ENCODE measurements at regions not wholly inside any gene's neighbourhood (a gene's known extent, or its start where the extent isn't known, plus 50 kb on each side); places are given as distances from the start of the nearest gene placed in this dataset.
"Not testable (repeated sequence)": the region's sequence is repeated elsewhere in the genome, so short reads cannot be mapped to it uniquely, and the experiment has no call there.

DNA sequence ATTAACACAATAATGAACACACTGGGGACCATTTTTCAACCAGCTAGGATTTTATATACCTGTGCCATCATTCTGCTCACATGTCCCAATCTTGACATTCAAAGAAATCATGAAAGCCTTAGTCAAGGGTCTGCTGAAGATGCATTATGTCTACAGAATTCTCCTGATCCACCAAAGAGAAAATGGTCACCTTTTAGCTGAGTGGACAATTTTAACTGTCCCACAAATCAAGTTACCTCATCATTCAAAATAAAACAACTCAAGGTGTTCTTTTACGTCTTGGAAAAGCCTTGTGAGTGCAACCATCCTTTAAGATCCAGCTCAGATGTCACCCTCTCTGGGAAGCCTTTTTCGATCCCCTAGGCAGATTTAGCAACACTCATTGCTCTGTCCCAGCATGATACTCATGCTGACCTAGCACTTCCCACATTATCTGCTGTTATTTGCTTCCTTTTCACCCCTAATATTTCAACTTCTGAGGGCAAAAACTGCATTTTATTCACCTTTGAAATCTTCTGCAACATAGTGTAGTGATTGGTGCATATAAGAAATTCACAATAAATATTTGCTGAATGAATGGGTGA, 80.1 kb downstream of the LMO4 start:
- ATAC-seq (ENCODE audit: low read depth in 2 of 2) = no peak
- no peaks in the 10 kb centered on the region for H3K36me3 ChIP-seq (ENCODE audit: control insufficient read depth, insufficient read depth, low read length)
- H3K36me3 Mint-ChIP-seq = no peaks in the 10 kb centered on the region
- no peak overlapping the region for H3K27ac Mint-ChIP-seq
- peaks cover 0 to 5% (median 0%) of the 10 kb centered on the region in 7 donors for H3K9me3 Mint-ChIP-seq
- no peaks in the 10 kb centered on the region for H3K4me1 ChIP-seq (ENCODE audit: control insufficient read depth, insufficient read depth, low read length, poor library complexity, severe bottlenecking)
- no peak overlapping the region for H3K4me3 Mint-ChIP-seq
- no peak overlapping the region for H3K4me3 ChIP-seq (ENCODE audit: low read depth, low read length)
- H3K27ac ChIP-seq (ENCODE audit: insufficient read depth, low read length, poor library complexity, severe bottlenecking) = no peak overlapping the region
- H3K27me3 Mint-ChIP-seq = no peaks in the 10 kb centered on the region
- no peaks in the 10 kb centered on the region for H3K9me3 ChIP-seq (ENCODE audit: control insufficient read depth in 2 of 2, low read length in 2 of 2)
- DNase-seq = no peak
- H3K27me3 ChIP-seq (ENCODE audit: control insufficient read depth, insufficient read depth, low read length) = no peaks in the 10 kb centered on the region
- H3K4me1 Mint-ChIP-seq = peaks cover 2 to 8% (median 6%) of the 10 kb centered on the region in 4 donors

DNA sequence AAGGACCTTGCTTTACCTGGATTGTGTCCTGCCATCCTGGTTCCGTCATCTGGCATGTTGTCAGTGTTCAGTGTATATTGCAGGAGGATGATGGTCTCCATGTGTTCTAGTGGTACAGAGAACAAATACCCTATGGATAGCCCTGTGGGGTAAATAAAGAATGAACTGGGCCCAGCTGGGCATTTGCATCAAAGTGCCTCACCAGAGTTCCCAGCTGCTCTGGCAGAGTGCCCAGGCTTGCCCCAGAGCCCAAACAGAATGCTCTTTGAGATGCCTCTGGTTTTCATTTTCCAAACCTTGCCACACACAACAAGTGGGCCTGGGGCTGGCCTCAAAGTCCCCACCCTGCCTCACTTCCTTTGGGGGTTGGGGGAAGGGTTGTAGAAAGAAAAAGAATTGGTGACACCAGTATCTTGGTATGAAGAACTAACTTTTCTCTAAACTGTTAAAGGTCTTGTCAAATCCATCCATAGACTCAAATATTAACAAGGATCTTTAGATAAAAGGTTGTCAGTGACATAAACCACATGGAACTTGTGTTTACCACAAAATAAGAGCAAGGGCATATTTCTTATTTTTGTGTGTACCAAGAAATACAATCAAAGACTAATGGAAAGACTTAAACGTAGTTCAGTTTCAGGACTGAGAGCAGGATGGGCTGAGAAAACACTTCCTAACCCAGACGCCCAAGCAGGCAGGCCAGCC, 82.2 kb downstream of the LMO4 start:
- no peaks in the 10 kb centered on the region for H3K4me1 ChIP-seq (ENCODE audit: control insufficient read depth, insufficient read depth, low read length, poor library complexity, severe bottlenecking)
- no peak overlapping the region for H3K4me3 ChIP-seq (ENCODE audit: low read depth, low read length)
- no peaks in the 10 kb centered on the region for H3K36me3 Mint-ChIP-seq
- H3K27ac Mint-ChIP-seq = no peak overlapping the region
- DNase-seq = no peak
- H3K4me1 Mint-ChIP-seq = no peaks in the 10 kb centered on the region
- H3K9me3 ChIP-seq (ENCODE audit: control insufficient read depth in 2 of 2, low read length in 2 of 2) = no peaks in the 10 kb centered on the region
- ATAC-seq (ENCODE audit: low read depth in 2 of 2) = no peak
- H3K27me3 Mint-ChIP-seq = no peaks in the 10 kb centered on the region
- H3K4me3 Mint-ChIP-seq = no peak overlapping the region
- H3K9me3 Mint-ChIP-seq = peaks cover 0 to 3% (median 0%) of the 10 kb centered on the region in 7 donors
- no peak overlapping the region for H3K27ac ChIP-seq (ENCODE audit: insufficient read depth, low read length, poor library complexity, severe bottlenecking)
- no peaks in the 10 kb centered on the region for H3K27me3 ChIP-seq (ENCODE audit: control insufficient read depth, insufficient read depth, low read length)
- H3K36me3 ChIP-seq (ENCODE audit: control insufficient read depth, insufficient read depth, low read length) = no peaks in the 10 kb centered on the region

DNA sequence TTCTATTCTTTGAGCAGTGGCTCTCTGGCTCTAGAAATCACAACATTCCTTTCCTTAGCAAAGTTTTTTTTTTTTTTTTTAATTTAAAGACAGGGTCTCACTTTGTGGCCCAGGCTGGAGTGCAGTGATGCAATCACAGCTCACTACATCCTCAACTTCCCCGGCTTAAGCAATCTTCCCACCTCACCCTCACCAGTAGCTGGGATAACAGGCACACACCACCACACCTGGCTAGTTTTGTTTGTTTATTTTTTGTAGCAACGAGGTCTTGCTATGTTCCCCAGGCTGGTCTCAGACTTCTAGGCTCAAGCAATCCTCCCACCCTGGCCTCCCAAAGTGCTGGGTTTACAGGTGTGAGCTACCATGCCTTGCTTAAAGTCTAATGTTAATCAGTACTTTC, 85.2 kb downstream of the LMO4 start:
- not testable (repeated sequence) for H3K36me3 Mint-ChIP-seq; H3K36me3 ChIP-seq (ENCODE audit: control insufficient read depth, insufficient read depth, low read length); H3K4me1 ChIP-seq (ENCODE audit: control insufficient read depth, insufficient read depth, low read length, poor library complexity, severe bottlenecking); ATAC-seq (ENCODE audit: low read depth in 2 of 2); H3K27ac ChIP-seq (ENCODE audit: insufficient read depth, low read length, poor library complexity, severe bottlenecking); H3K27ac Mint-ChIP-seq; H3K9me3 Mint-ChIP-seq; H3K4me1 Mint-ChIP-seq; H3K9me3 ChIP-seq (ENCODE audit: control insufficient read depth in 2 of 2, low read length in 2 of 2); DNase-seq; H3K4me3 ChIP-seq (ENCODE audit: low read depth, low read length); H3K27me3 Mint-ChIP-seq; H3K4me3 Mint-ChIP-seq; H3K27me3 ChIP-seq (ENCODE audit: control insufficient read depth, insufficient read depth, low read length)

DNA sequence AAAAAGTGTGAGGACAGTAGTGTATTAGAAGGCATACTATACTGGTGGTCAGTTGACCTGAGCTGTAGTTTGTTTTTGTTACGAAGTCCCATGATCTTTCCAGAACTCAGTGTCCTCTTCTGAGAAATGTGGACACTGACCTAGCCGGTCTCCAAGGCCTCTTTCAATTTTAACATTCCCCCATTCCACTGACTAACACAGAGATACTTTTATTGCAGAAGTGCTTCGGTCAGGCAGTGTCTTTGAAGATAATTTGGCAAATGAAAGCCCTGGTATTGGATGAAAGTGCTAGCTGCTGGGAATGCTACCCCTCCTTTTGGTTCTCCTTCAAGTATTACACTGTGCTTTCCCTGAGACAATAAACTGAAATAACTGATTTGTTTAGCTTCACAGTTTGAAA, 89.4 kb downstream of the LMO4 start:
- Mint-ChIP-seq H3K9me3 (peaks cover 0 to 6% (median 2%) of the 10 kb centered on the region in 7 donors), H3K27ac (no peak overlapping the region), H3K4me1 (no peaks in the 10 kb centered on the region), H3K4me3 (no peak overlapping the region), H3K36me3 (no peaks in the 10 kb centered on the region), H3K27me3 (no peaks in the 10 kb centered on the region)
- no peaks in the 10 kb centered on the region for H3K4me1 ChIP-seq (ENCODE audit: control insufficient read depth, insufficient read depth, low read length, poor library complexity, severe bottlenecking)
- no peaks in the 10 kb centered on the region for H3K27me3 ChIP-seq (ENCODE audit: control insufficient read depth, insufficient read depth, low read length)
- no peak overlapping the region for H3K4me3 ChIP-seq (ENCODE audit: low read depth, low read length)
- ATAC-seq (ENCODE audit: low read depth in 2 of 2) (no peak), DNase-seq (no peak)
- no peak overlapping the region for H3K27ac ChIP-seq (ENCODE audit: insufficient read depth, low read length, poor library complexity, severe bottlenecking)
- H3K36me3 ChIP-seq (ENCODE audit: control insufficient read depth, insufficient read depth, low read length) = no peaks in the 10 kb centered on the region
- H3K9me3 ChIP-seq (ENCODE audit: control insufficient read depth in 2 of 2, low read length in 2 of 2) = no peaks in the 10 kb centered on the region

DNA sequence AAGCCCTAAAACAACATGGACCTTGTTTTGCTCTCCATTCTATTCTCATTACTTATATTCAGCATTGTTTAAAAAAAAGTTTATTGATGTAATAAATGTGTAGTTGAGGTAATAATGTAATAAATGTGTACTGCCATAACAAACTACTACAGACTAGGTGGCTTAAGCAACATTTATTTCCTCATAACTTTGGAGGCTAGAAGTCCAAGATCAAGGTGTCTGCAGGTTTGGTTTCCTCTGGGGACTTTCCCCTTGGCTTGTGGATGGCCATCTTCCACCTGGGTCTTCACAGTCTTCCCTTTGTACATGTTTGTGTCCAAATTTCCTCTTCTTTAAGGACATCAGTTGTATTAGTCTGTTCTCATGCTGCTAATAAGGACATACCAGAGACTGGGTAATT, 93.1 kb downstream of the LMO4 start:
- no peak overlapping the region for H3K4me3 Mint-ChIP-seq
- no peaks in the 10 kb centered on the region for H3K27me3 Mint-ChIP-seq
- H3K36me3 Mint-ChIP-seq = no peaks in the 10 kb centered on the region
- H3K27ac ChIP-seq (ENCODE audit: insufficient read depth, low read length, poor library complexity, severe bottlenecking) = no peak overlapping the region
- peaks cover 0 to 6% (median 2%) of the 10 kb centered on the region in 7 donors for H3K9me3 Mint-ChIP-seq
- DNase-seq (no peak), ATAC-seq (ENCODE audit: low read depth in 2 of 2) (no peak)
- no peaks in the 10 kb centered on the region for H3K9me3 ChIP-seq (ENCODE audit: control insufficient read depth in 2 of 2, low read length in 2 of 2)
- no peak overlapping the region for H3K27ac Mint-ChIP-seq
- H3K4me1 Mint-ChIP-seq = no peaks in the 10 kb centered on the region
- H3K4me1 ChIP-seq (ENCODE audit: control insufficient read depth, insufficient read depth, low read length, poor library complexity, severe bottlenecking) = no peaks in the 10 kb centered on the region
- no peaks in the 10 kb centered on the region for H3K27me3 ChIP-seq (ENCODE audit: control insufficient read depth, insufficient read depth, low read length)
- no peaks in the 10 kb centered on the region for H3K36me3 ChIP-seq (ENCODE audit: control insufficient read depth, insufficient read depth, low read length)
- H3K4me3 ChIP-seq (ENCODE audit: low read depth, low read length) = no peak overlapping the region

DNA sequence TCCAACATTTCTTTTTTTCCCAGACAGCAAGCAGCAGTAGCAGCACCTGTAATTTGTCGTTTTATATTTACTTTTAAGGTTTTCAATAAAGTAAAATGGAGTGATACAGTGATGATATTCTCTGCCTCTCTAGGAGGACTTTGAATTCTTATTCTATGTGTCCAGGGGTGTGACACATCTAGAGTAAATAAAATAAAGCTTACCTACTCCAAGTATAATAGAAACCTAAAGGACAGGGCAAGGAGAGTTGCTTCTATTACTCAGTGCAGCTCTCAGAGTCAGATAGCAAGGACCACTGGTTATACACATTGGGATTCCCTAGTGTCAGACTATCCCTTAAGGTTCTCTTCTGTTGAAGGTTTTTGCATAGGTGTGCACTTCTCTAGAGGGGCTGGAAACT, 95.9 kb downstream of the LMO4 start:
- H3K9me3 Mint-ChIP-seq = peaks cover 0 to 6% (median 2%) of the 10 kb centered on the region in 7 donors
- no peaks in the 10 kb centered on the region for H3K27me3 Mint-ChIP-seq
- no peaks in the 10 kb centered on the region for H3K36me3 Mint-ChIP-seq
- H3K4me1 Mint-ChIP-seq = no peaks in the 10 kb centered on the region
- Histone ChIP-seq H3K4me3 (ENCODE audit: low read depth, low read length) (no peak overlapping the region), H3K4me1 (ENCODE audit: control insufficient read depth, insufficient read depth, low read length, poor library complexity, severe bottlenecking) (no peaks in the 10 kb centered on the region), H3K27ac (ENCODE audit: insufficient read depth, low read length, poor library complexity, severe bottlenecking) (no peak overlapping the region), H3K36me3 (ENCODE audit: control insufficient read depth, insufficient read depth, low read length) (no peaks in the 10 kb centered on the region), H3K27me3 (ENCODE audit: control insufficient read depth, insufficient read depth, low read length) (no peaks in the 10 kb centered on the region), H3K9me3 (ENCODE audit: control insufficient read depth in 2 of 2, low read length in 2 of 2) (no peaks in the 10 kb centered on the region)
- ATAC-seq (ENCODE audit: low read depth in 2 of 2) (no peak), DNase-seq (no peak)
- no peak overlapping the region for H3K27ac Mint-ChIP-seq
- H3K4me3 Mint-ChIP-seq = no peak overlapping the region

DNA sequence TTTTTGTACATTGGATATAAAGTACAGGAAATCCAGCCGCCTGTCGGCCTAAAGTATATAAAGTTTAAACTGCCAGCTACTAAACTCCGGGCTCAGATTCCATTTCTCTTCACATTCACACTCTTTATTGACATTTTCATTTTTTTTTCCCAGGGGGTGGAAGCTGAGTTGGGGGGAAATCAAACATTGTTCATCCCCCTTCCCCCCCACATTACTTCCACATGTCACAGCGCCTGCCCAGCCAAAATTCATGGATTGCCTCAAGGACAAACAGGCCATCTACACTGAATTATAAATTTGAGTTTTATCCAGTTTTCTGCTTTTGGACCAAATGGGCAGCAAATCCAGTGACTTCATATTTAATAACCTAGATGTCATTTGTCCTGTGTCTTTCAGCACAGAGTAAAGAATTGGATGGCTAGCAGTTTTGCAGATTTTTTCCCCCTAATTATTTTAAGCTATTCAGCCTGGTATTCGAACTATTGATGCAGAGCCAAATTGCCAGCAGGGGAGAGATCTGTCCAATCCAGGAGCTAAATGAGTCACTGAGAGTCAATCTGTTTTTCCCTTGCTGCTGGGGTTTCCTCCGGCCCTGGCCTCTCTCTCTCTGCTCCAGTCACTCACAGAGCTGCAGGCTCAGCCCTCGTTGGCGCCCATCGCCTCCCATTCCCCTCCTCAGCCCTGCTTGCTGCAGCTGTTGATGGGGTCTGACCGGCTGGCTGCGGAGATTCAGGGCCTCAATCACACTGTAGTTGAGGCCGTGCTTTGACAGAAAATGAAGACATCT, 98.0 kb downstream of the LMO4 start:
- no peak overlapping the region for H3K27ac Mint-ChIP-seq
- H3K27me3 Mint-ChIP-seq = no peaks in the 10 kb centered on the region
- Histone ChIP-seq H3K27ac (ENCODE audit: insufficient read depth, low read length, poor library complexity, severe bottlenecking) (no peak overlapping the region), H3K27me3 (ENCODE audit: control insufficient read depth, insufficient read depth, low read length) (no peaks in the 10 kb centered on the region), H3K4me1 (ENCODE audit: control insufficient read depth, insufficient read depth, low read length, poor library complexity, severe bottlenecking) (no peaks in the 10 kb centered on the region), H3K4me3 (ENCODE audit: low read depth, low read length) (no peak overlapping the region), H3K9me3 (ENCODE audit: control insufficient read depth in 2 of 2, low read length in 2 of 2) (no peaks in the 10 kb centered on the region), H3K36me3 (ENCODE audit: control insufficient read depth, insufficient read depth, low read length) (no peaks in the 10 kb centered on the region)
- peaks cover 0 to 5% (median 0%) of the 10 kb centered on the region in 7 donors for H3K9me3 Mint-ChIP-seq
- H3K4me1 Mint-ChIP-seq = no peaks in the 10 kb centered on the region
- H3K4me3 Mint-ChIP-seq = no peak overlapping the region
- no peaks in the 10 kb centered on the region for H3K36me3 Mint-ChIP-seq
- DNase-seq = no peak
- no peak for ATAC-seq (ENCODE audit: low read depth in 2 of 2)

Data from CD4-positive, CD25-positive, alpha-beta regulatory T cell (primary cell).